Upper lobe of left lung (tissue), 6 donors: ENCODE measurements at regions not wholly inside any gene's neighbourhood (a gene's known extent, or its start where the extent isn't known, plus 50 kb on each side); places are given as distances from the start of the nearest gene placed in this dataset.

Experiments used
- ATAC-seq, 2 donors: fragments of 200-7000 bp; cut with Tn5 transposase; one replicate each; pipeline ENCODE4 v1.9.1; 2022; ENCODE audit warnings: mild to moderate bottlenecking in 2 of 2, moderate library complexity in 2 of 2; ENCODE audit not compliant: low FRiP score in 2 of 2
- DNase-seq, 2 donors: peaks; one replicate each; pipeline ENCODE4 v3.0.0-alpha.2; 2019 to 2020
- H3K27ac ChIP-seq, 4 donors: fragments of 200-600 bp; sonication (generic); one replicate each; pipeline ENCODE4 v1.5.1; 2016 to 2019
- H3K27me3 ChIP-seq, 4 donors: fragments of 200-600 bp; sonication (generic); one replicate each; pipeline ENCODE4 v1.5.1; 2017 to 2019
- H3K36me3 ChIP-seq, 4 donors: fragments of 200-600 bp; sonication (generic); one replicate each; pipeline ENCODE4 v1.5.1; 2016 to 2019
- H3K4me1 ChIP-seq, 4 donors: fragments of 200-600 bp; sonication (generic); one replicate each; pipeline ENCODE4 v1.5.1; 2018 to 2019
- H3K4me3 ChIP-seq, 4 donors: fragments of 200-600 bp; sonication (generic); one replicate each; pipeline ENCODE4 v1.5.1; 2017 to 2019; ENCODE audit warnings: mild to moderate bottlenecking in 2 of 4, moderate library complexity in 1 of 4
- H3K9me3 ChIP-seq, 4 donors: fragments of 200-600 bp; sonication (generic); one replicate each; pipeline ENCODE4 v1.5.1; 2018 to 2019
- EP300 ChIP-seq, 4 donors: sonication (generic); formaldehyde crosslinking; IDR thresholded peaks; one replicate each; pipeline ENCODE4 v1.5.1; 2017; ENCODE audit warnings: antibody characterized with exemption in 4 of 4, control low read depth in 2 of 4
- POLR2A ChIP-seq, 4 donors: fragments of 450-650 bp; IDR thresholded peaks; one replicate each; pipeline ENCODE4 v1.5.1; 2016 to 2017; ENCODE audit warnings: antibody characterized with exemption in 4 of 4, mild to moderate bottlenecking in 2 of 4
- POLR2AphosphoS5 ChIP-seq, 2 donors: sonication (generic); formaldehyde crosslinking; IDR thresholded peaks; one replicate each; pipeline ENCODE4 v1.5.1; 2017; ENCODE audit warnings: antibody characterized with exemption in 2 of 2
- WGBS, 2 donors: methylation state at CpG; one replicate each; pipeline ENCODE4 v1.1.5; 2017 to 2018; 5-methylcytosine and 5-hydroxymethylcytosine counted together
- TF ChIP-seq, protein P1 (sequence below), 6 experiments: fragments of 450-650 bp in 4 of 6; fragments of 200-600 bp in 2 of 6; sonication (generic) in 2 of 6; IDR thresholded peaks; one replicate each; pipeline ENCODE4 v1.5.1; 2016 to 2019; ENCODE audit warnings: antibody characterized with exemption in 6 of 6
- donor health status: DM: no; HTN: no; CAD: no; lungs with moderate emphysema.
- donor health status: DM: no; HTN: yes; CAD: no; lungs with severe emphysema.

DNA sequence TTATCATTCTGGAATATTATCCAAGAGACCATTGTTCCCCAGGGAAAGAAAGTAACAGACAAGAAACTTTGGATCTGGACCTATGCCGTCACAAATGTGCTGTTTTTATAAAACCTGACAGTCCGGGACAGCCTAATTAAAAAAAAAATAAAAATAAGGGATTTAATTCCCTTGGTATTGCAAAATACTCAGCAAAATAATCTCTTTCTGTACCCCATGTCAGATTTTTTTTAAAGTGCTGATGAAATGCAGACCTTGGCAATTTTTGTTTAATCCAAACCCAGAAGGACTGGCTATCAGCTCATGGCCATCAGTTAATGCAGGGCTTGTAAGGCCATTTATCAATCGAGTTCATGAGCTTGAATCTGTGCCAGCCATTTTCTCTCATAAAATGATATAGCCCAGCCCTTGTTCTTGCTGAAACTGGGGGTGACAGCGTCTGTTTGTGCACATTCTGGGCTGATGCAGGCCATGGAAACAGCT, 162.7 kb upstream of the S1PR3 start:
- no peak for DNase-seq
- no peak for TF ChIP-seq POLR2A (IDR thresholded peaks at IDR 0.05)
- TF ChIP-seq, protein P1, sequence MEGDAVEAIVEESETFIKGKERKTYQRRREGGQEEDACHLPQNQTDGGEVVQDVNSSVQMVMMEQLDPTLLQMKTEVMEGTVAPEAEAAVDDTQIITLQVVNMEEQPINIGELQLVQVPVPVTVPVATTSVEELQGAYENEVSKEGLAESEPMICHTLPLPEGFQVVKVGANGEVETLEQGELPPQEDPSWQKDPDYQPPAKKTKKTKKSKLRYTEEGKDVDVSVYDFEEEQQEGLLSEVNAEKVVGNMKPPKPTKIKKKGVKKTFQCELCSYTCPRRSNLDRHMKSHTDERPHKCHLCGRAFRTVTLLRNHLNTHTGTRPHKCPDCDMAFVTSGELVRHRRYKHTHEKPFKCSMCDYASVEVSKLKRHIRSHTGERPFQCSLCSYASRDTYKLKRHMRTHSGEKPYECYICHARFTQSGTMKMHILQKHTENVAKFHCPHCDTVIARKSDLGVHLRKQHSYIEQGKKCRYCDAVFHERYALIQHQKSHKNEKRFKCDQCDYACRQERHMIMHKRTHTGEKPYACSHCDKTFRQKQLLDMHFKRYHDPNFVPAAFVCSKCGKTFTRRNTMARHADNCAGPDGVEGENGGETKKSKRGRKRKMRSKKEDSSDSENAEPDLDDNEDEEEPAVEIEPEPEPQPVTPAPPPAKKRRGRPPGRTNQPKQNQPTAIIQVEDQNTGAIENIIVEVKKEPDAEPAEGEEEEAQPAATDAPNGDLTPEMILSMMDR (IDR thresholded peaks at IDR 0.05), result no peak
- no peak for TF ChIP-seq EP300 (IDR thresholded peaks at IDR 0.05)
- no peak for TF ChIP-seq POLR2AphosphoS5 (IDR thresholded peaks at IDR 0.05)
- Histone ChIP-seq H3K36me3 (no peaks in the 10 kb centered on the region), H3K4me1 (no peaks in the 10 kb centered on the region), H3K27me3 (no peaks in the 10 kb centered on the region), H3K9me3 (no peaks in the 10 kb centered on the region), H3K27ac (no peak overlapping the region), H3K4me3 (no peak overlapping the region)
- no peak for ATAC-seq
- 53 to 77% methylated on average over 4 of the region's 4 CpGs for WGBS, 2 donors

DNA sequence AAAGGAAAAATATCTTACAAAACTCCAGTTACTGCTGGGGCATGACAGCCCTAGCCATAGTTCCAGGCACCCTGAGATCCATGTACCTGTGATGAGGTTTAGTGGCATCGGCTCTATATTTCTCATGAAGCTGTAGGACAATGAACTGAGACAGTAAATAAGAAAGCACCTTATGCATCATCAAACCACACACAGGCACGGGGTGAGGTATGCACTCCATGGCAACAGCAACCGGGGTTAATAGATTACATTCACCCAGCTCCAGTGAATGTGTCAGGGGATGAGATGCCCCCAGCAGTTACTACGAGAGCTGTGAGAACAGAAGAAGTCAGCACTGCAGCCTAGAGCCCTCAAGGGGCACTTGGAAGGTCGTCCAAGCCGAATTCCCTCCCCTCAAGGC, 162.0 kb upstream of the S1PR3 start:
- no peak overlapping the region for H3K27ac ChIP-seq
- TF ChIP-seq, protein P1 (IDR thresholded peaks at IDR 0.05), result no peak
- no peak for TF ChIP-seq POLR2A (IDR thresholded peaks at IDR 0.05)
- TF ChIP-seq POLR2AphosphoS5 (IDR thresholded peaks at IDR 0.05), result no peak
- no peak for TF ChIP-seq EP300 (IDR thresholded peaks at IDR 0.05)
- no peaks in the 10 kb centered on the region for H3K4me1 ChIP-seq
- H3K27me3 ChIP-seq, result no peaks in the 10 kb centered on the region
- H3K36me3 ChIP-seq, result no peaks in the 10 kb centered on the region
- H3K9me3 ChIP-seq, result no peaks in the 10 kb centered on the region
- no peak for ATAC-seq
- WGBS, 2 donors, result 65 to 80% methylated on average over 4 to 6 of the region's 6 CpGs
- no peak for DNase-seq
- H3K4me3 ChIP-seq, result no peak overlapping the region

DNA sequence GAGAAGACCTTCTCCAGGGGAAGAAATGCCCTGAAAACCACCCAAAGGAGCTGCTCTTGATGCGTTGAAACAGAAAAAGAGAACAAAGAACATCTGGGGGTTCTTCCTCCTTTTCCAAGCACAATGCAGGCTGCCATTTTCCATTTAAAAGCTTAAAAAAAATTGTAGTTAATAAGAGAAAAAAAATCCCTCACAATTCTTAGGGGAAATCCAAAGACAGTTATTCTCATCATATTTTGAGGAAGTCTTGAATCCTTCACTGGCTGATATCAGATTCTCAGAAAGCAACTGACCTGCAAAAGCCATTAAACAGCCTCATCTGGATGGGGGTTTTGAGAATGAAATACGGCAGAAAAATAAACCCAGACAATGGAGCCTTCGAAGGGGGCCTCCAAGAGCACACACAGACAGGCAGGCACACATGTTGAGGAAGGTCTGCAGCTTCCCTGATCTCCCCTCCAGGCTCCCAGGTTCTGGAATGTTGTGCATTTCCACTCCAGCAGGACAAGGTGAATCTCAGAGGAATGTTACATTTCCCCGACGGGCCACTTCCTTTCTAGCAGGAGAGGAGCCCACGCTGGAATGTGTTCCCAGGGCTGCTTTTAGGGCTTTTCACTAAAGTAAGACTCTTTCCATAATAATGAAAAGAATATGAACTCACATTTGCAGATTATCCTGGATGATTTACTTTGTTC, 159.4 kb upstream of the S1PR3 start:
- 40 to 54% methylated on average over 6 of the region's 6 CpGs for WGBS, 2 donors
- no peak overlapping the region for H3K4me3 ChIP-seq
- H3K9me3 ChIP-seq, result no peaks in the 10 kb centered on the region
- no peak for TF ChIP-seq POLR2A (IDR thresholded peaks at IDR 0.05)
- TF ChIP-seq POLR2AphosphoS5 (IDR thresholded peaks at IDR 0.05), result no peak
- no peak for TF ChIP-seq EP300 (IDR thresholded peaks at IDR 0.05)
- TF ChIP-seq, protein P1 (IDR thresholded peaks at IDR 0.05), result no peak
- no peak overlapping the region for H3K27ac ChIP-seq
- ATAC-seq (no peak), DNase-seq (no peak)
- H3K4me1 ChIP-seq, result peaks cover 3 to 14% (median 7%) of the 10 kb centered on the region in 4 donors
- no peaks in the 10 kb centered on the region for H3K36me3 ChIP-seq
- no peaks in the 10 kb centered on the region for H3K27me3 ChIP-seq

DNA sequence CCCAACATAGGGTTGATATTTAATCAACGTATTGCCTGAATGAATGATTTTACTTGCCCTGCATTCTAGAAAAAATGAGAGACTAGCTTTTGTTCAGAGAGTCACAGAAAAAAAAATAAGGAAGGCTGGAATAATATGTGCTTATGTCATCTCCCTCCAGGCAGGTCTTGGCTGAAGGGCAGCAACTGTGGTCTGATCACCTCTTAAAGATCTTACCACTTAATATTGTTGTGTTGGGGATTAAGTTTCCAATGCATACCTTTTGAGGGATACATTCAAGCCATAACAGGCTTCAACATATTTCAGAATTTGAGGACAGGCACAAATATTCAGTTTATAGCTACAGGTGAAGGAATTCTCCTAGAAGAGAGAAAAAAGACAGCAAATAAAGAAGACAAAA, 157.3 kb upstream of the S1PR3 start:
- no peaks in the 10 kb centered on the region for H3K36me3 ChIP-seq
- 74 to 83% methylated on average over 1 of the region's 1 CpG for WGBS, 2 donors
- no peak overlapping the region for H3K27ac ChIP-seq
- H3K27me3 ChIP-seq, result no peaks in the 10 kb centered on the region
- ATAC-seq (no peak), DNase-seq (no peak)
- peaks cover 3 to 14% (median 7%) of the 10 kb centered on the region in 4 donors for H3K4me1 ChIP-seq
- H3K4me3 ChIP-seq, result no peak overlapping the region
- no peaks in the 10 kb centered on the region for H3K9me3 ChIP-seq
- TF ChIP-seq POLR2A (IDR thresholded peaks at IDR 0.05), result no peak
- TF ChIP-seq, protein P1 (IDR thresholded peaks at IDR 0.05), result no peak
- no peak for TF ChIP-seq POLR2AphosphoS5 (IDR thresholded peaks at IDR 0.05)
- no peak for TF ChIP-seq EP300 (IDR thresholded peaks at IDR 0.05)

DNA sequence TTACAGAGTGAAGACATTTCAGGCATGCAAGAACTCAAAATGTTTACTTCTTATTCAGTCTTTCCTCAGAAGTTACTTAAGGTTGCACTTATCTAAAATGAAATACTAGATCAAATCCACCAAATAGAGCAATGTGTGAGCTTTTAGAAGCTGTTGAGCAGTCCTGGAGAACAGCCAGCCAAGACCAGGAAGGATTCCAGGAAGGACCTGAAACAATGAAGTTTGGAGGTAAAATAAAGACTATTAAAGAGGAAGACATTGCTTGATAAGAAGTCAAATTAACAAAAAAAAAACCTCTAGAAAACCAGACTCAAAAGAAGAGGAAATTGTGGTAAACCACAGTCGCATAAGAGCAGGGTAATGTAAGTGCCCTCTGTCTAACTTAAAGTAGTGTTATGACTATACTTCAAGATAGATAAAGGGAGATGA, 156.2 kb upstream of the S1PR3 start:
- ATAC-seq (no peak), DNase-seq (no peak)
- Histone ChIP-seq H3K27ac (no peak overlapping the region), H3K4me1 (peaks cover 3 to 14% (median 7%) of the 10 kb centered on the region in 4 donors), H3K9me3 (no peaks in the 10 kb centered on the region), H3K4me3 (no peak overlapping the region), H3K27me3 (no peaks in the 10 kb centered on the region), H3K36me3 (no peaks in the 10 kb centered on the region)
- WGBS, 2 donors, result 21% methylated on average over 1 of the region's 1 CpG
- TF ChIP-seq POLR2A (IDR thresholded peaks at IDR 0.05), result no peak
- TF ChIP-seq EP300 (IDR thresholded peaks at IDR 0.05), result no peak
- no peak for TF ChIP-seq POLR2AphosphoS5 (IDR thresholded peaks at IDR 0.05)
- TF ChIP-seq, protein P1 (IDR thresholded peaks at IDR 0.05), result no peak
